SK-N-SH (cell line): ENCODE measurements at regions not wholly inside any gene's neighbourhood (a gene's known extent, or its start where the extent isn't known, plus 50 kb on each side); places are given as distances from the start of the nearest gene placed in this dataset.
"Not testable (repeated sequence)": the region's sequence is repeated elsewhere in the genome, so short reads cannot be mapped to it uniquely, and the experiment has no call there.

Source experiments
- CTCF ChIA-PET: fragments of 300-600, 350-600 bp; formaldehyde crosslinking; extraction: SDS; loops from one replicate; lab custom pipeline; 2021; lab: Yijun Ruan, JAX
- POLR2A ChIA-PET: fragments of 350-600 bp; sonication (Branson Sonifier 250); formaldehyde crosslinking; extraction: SDS; loops from one replicate; lab custom pipeline; 2020; ENCODE audit warnings: antibody characterized with exemption, inconsistent platforms; lab: Yijun Ruan, JAX
- DNase-seq: peaks from one replicate; pipeline ENCODE4 v3.0.0; 2012
- H2AFZ ChIP-seq: fragments of 200-600 bp; sonication (generic); 2 replicates; pipeline ENCODE4 v1.8.1; 2016; ENCODE audit warnings: antibody characterized with exemption, mild to moderate bottlenecking, low read depth
- H3F3A ChIP-seq: fragments of 200-600 bp; sonication (generic); replicated peaks from 2 replicates; pipeline ENCODE3; 2016; ENCODE audit warnings: antibody characterized with exemption, mild to moderate bottlenecking; ENCODE audit not compliant: insufficient read depth
- H3K27ac ChIP-seq, 2 experiments: fragments of 200-500 bp in 1 of 2; fragments of 200-600 bp in 1 of 2; sonication (Bioruptor generic) in 1 of 2; sonication (generic), shearing (Covaris generic) in 1 of 2; 2 replicates each; pipeline versions ENCODE4 v1.5.1 to v1.6.1; 2014 to 2016; ENCODE audit warnings: low read depth in 2 of 2, inconsistent platforms in 1 of 2, low read length in 1 of 2, mild to moderate bottlenecking in 1 of 2, mixed read lengths in 1 of 2
- H3K27me3 ChIP-seq: fragments of 200-600 bp; sonication (generic), shearing (Covaris generic); 2 replicates; pipeline ENCODE4 v1.6.1; 2016; ENCODE audit warnings: mixed run types; ENCODE audit not compliant: insufficient read depth
- H3K36me3 ChIP-seq, 2 experiments: fragments of 200-500 bp in 1 of 2; fragments of 200-600 bp in 1 of 2; sonication (Bioruptor generic) in 1 of 2; sonication (generic) in 1 of 2; replicated peaks in 1 of 2; 2 replicates each; pipeline versions ENCODE3 to v1.5.1; 2014 to 2016; ENCODE audit warnings: low read length in 1 of 2, mild to moderate bottlenecking in 1 of 2; ENCODE audit not compliant: insufficient read depth in 2 of 2, control insufficient read depth in 1 of 2
- H3K4me1 ChIP-seq, 2 experiments: fragments of 200-500 bp in 1 of 2; fragments of 200-600 bp in 1 of 2; sonication (Bioruptor generic) in 1 of 2; sonication (generic), shearing (Covaris generic) in 1 of 2; 2 replicates each; pipeline versions ENCODE4 v1.5.1 to v1.6.1; 2014 to 2016; ENCODE audit warnings: low read depth in 1 of 2, low read length in 1 of 2, mixed run types in 1 of 2; ENCODE audit not compliant: insufficient read depth in 2 of 2, control insufficient read depth in 1 of 2
- H3K4me2 ChIP-seq: fragments of 200-600 bp; sonication (generic), shearing (Covaris generic); 2 replicates; pipeline ENCODE4 v1.6.1; 2017; ENCODE audit warnings: mixed run types
- H3K4me3 ChIP-seq, 2 experiments: fragments of 200-500 bp in 1 of 2; fragments of 200-600 bp in 1 of 2; sonication (Bioruptor generic) in 1 of 2; sonication (generic), shearing (Covaris generic) in 1 of 2; 2 replicates each; pipeline versions ENCODE4 v1.5.1 to v1.8.1; 2014 to 2016; ENCODE audit warnings: low read depth in 2 of 2, inconsistent platforms in 1 of 2, low read length in 1 of 2, mild to moderate bottlenecking in 1 of 2, mixed read lengths in 1 of 2, moderate library complexity in 1 of 2
- H3K79me2 ChIP-seq: fragments of 200-600 bp; sonication (generic); 2 replicates; pipeline ENCODE4 v1.8.1; 2017; ENCODE audit warnings: mild to moderate bottlenecking; ENCODE audit not compliant: insufficient read depth
- H3K9ac ChIP-seq: fragments of 200-600 bp; sonication (generic); 2 replicates; pipeline ENCODE4 v1.6.1; 2017; ENCODE audit warnings: mixed run types
- H3K9me2 ChIP-seq: fragments of 200-600 bp; sonication (generic); 2 replicates; pipeline ENCODE4 v1.6.1; 2017; ENCODE audit warnings: mixed run types
- H3K9me3 ChIP-seq: fragments of 200-600 bp; sonication (generic); 2 replicates; pipeline ENCODE4 v1.6.1; 2017; ENCODE audit warnings: mixed run types, mild to moderate bottlenecking, moderate library complexity
- H4K20me1 ChIP-seq: fragments of 200-600 bp; sonication (generic); 2 replicates; pipeline ENCODE4 v1.6.1; 2017; ENCODE audit warnings: mild to moderate bottlenecking, mixed run types; ENCODE audit not compliant: insufficient read depth
- CHD2 ChIP-seq: fragments of 150-350 bp; IDR thresholded peaks from 2 replicates; pipeline ENCODE4 v1.6.1; 2018; ENCODE audit warnings: low read length; ENCODE audit not compliant: partially characterized antibody
- ELF1 ChIP-seq: IDR thresholded peaks from 2 replicates; pipeline ENCODE4 v1.4.0; 2012
- EP300 ChIP-seq, 2 experiments: IDR thresholded peaks; 2 replicates each; pipeline versions ENCODE4 v1.4.0 to v1.6.1; 2012; ENCODE audit warnings: borderline replicate concordance in 1 of 2, low read depth in 1 of 2, low read length in 1 of 2
- EZH2phosphoT487 ChIP-seq: fragments of 200-600 bp; sonication (generic); IDR thresholded peaks from 2 replicates; pipeline ENCODE4 v1.6.1; 2017; ENCODE audit warnings: low read depth, mixed run types, mild to moderate bottlenecking, antibody characterized with exemption, moderate library complexity, borderline replicate concordance
- FOSL2 ChIP-seq: IDR thresholded peaks from 2 replicates; pipeline ENCODE4 v1.4.0; 2012; ENCODE audit warnings: low read depth, mild to moderate bottlenecking, moderate library complexity, borderline replicate concordance
- FOXJ3 ChIP-seq: sonication (generic); formaldehyde crosslinking; IDR thresholded peaks from 2 replicates; pipeline ENCODE4 v1.5.1; 2020; ENCODE audit warnings: mild to moderate bottlenecking, missing genetic modification reagents
- FOXM1 ChIP-seq: IDR thresholded peaks from 2 replicates; pipeline ENCODE4 v1.4.0; 2012; ENCODE audit warnings: low read depth, mild to moderate bottlenecking
- GATA2 ChIP-seq: sonication (generic); formaldehyde crosslinking; IDR thresholded peaks from 2 replicates; pipeline ENCODE4 v1.5.0; 2020; ENCODE audit warnings: mild to moderate bottlenecking, missing genetic modification reagents
- JUND ChIP-seq: IDR thresholded peaks from 2 replicates; pipeline ENCODE4 v1.4.0; 2012
- MEF2A ChIP-seq: IDR thresholded peaks from 2 replicates; pipeline ENCODE4 v1.4.0; 2012; ENCODE audit warnings: low read depth, borderline replicate concordance
- PBX3 ChIP-seq: IDR thresholded peaks from 2 replicates; pipeline ENCODE4; 2012
- RAD21 ChIP-seq: IDR thresholded peaks from 2 replicates; pipeline ENCODE4 v1.6.1; 2012; ENCODE audit warnings: mild to moderate bottlenecking, low read length
- RCOR1 ChIP-seq: fragments of 150-350 bp; IDR thresholded peaks from 2 replicates; pipeline ENCODE4 v1.6.1; 2017; ENCODE audit warnings: antibody characterized with exemption, low read length
- REST ChIP-seq: IDR thresholded peaks from 2 replicates; pipeline ENCODE4 v1.6.1; 2012; ENCODE audit warnings: mild to moderate bottlenecking, low read depth, low read length, moderate library complexity
- RXRA ChIP-seq: IDR thresholded peaks from 2 replicates; pipeline ENCODE4 v1.4.0; 2012; ENCODE audit warnings: low read depth, mild to moderate bottlenecking, borderline replicate concordance
- SMC3 ChIP-seq: IDR thresholded peaks from 2 replicates; pipeline ENCODE4 v1.6.1; 2012; ENCODE audit warnings: low read depth, low read length, improper control_type of control experiment
- WGBS: methylation state at CpG from one replicate; pipeline ENCODE4 v1.1.6; 2017; ENCODE audit warnings: low lambda C conversion rate; 5-methylcytosine and 5-hydroxymethylcytosine counted together

- DNase-seq: no peak
- Histone ChIP-seq H4K20me1 (no peaks in the 10 kb centered on the region), H3K9ac (no peak overlapping the region), H2AFZ (no peak overlapping the region), H3K4me1 (peaks cover 0 to 9% of the 10 kb centered on the region in 2 experiments; a peak in 1 of 4 replicates), H3K27ac (no peak overlapping the region), H3K9me2 (no peaks in the 10 kb centered on the region), H3K79me2 (no peaks in the 10 kb centered on the region), H3K36me3 (no peaks in the 10 kb centered on the region), H3F3A (no peaks in the 10 kb centered on the region), H3K9me3 (no peaks in the 10 kb centered on the region), H3K27me3 (no peaks in the 10 kb centered on the region), H3K4me2 (no peak overlapping the region), H3K4me3 (no peak overlapping the region)
- CTCF ChIA-PET: no interaction called here
- POLR2A ChIA-PET: no interaction called here
- WGBS: 83% methylated on average over 7 of the region's 7 CpGs
- TF ChIP-seq RXRA (no peak), RAD21 (no peak), FOXM1 (no peak), MEF2A (no peak), SMC3 (no peak), PBX3 (no peak)
Measured at GRCh38 chr2:234352270-234352669, 144.6 kb downstream of the ARL4C start.

GRCh38 chr2:234351866-234352265 lies 145.0 kb downstream of the ARL4C start:
- H3K4me3 ChIP-seq: not testable (repeated sequence)

GRCh38 chr2:234348081-234348480 lies 148.8 kb downstream of the ARL4C start:
- TF ChIP-seq CHD2 (no peak), ELF1 (no peak), REST (no peak), FOSL2 (no peak), EP300 (IDR thresholded peaks at IDR 0.05; ENCODE audit: borderline replicate concordance in 1 of 2, low read depth in 1 of 2, low read length in 1 of 2) (no peak), FOXJ3 (CRISPR knock-in tag) (no peak), RXRA (no peak), PBX3 (no peak), RCOR1 (no peak), GATA2 (CRISPR knock-in tag) (no peak), EZH2phosphoT487 (no peak), MEF2A (no peak), RAD21 (no peak), JUND (no peak)
- TF ChIP-seq, all 33 proteins: peak for 0
- Histone ChIP-seq H3K4me2 (no peak overlapping the region), H3K79me2 (no peaks in the 10 kb centered on the region), H2AFZ (no peak overlapping the region), H3K27me3 (no peaks in the 10 kb centered on the region), H3K36me3 (no peaks in the 10 kb centered on the region), H4K20me1 (no peaks in the 10 kb centered on the region), H3K4me3 (no peak overlapping the region), H3F3A (no peaks in the 10 kb centered on the region), H3K9me2 (no peaks in the 10 kb centered on the region), H3K27ac (no peak overlapping the region), H3K9me3 (no peaks in the 10 kb centered on the region), H3K4me1 (peaks cover 0 to 3% of the 10 kb centered on the region in 2 experiments; a peak in 1 of 4 replicates), H3K9ac (no peak overlapping the region)
- 84% methylated on average over 9 of the region's 9 CpGs for WGBS
- POLR2A ChIA-PET: no interaction called here
- DNase-seq: no peak
- CTCF ChIA-PET: no interaction called here

More at GRCh38 chr2:234351866-234352265, 145.0 kb downstream of the ARL4C start:
- 82% methylated on average over 6 of the region's 10 CpGs for WGBS
- H3K36me3 ChIP-seq, H3K9me2 ChIP-seq, DNase-seq, CTCF ChIA-PET, H2AFZ ChIP-seq, H3K9me3 ChIP-seq, H3K79me2 ChIP-seq, H3F3A ChIP-seq, POLR2A ChIA-PET, H4K20me1 ChIP-seq, H3K4me2 ChIP-seq, H3K27me3 ChIP-seq, H3K4me1 ChIP-seq, H3K9ac ChIP-seq, H3K27ac ChIP-seq: not testable (repeated sequence)
